BJ (cell line): ENCODE measurements at regions not wholly inside any gene's neighbourhood (a gene's known extent, or its start where the extent isn't known, plus 50 kb on each side); places are given as distances from the start of the nearest gene placed in this dataset.

Source experiments
- CTCF ChIA-PET: fragments of 350-600 bp; formaldehyde crosslinking; extraction: SDS; loops from one replicate; lab custom pipeline; 2021; ENCODE audit warnings: antibody characterized with exemption, inconsistent platforms; lab: Yijun Ruan, JAX
- POLR2A ChIA-PET: fragments of 300-600 bp; sonication (Branson Sonifier 250); formaldehyde crosslinking; extraction: SDS; loops from one replicate; lab custom pipeline; 2021; ENCODE audit warnings: antibody characterized with exemption; lab: Charles Lee
- DNase-seq: peaks from one replicate; pipeline ENCODE4 v3.0.0-alpha.2; 2011; ENCODE audit warnings: low read depth
- H3K27me3 ChIP-seq: 2 replicates; pipeline ENCODE4 v1.6.0; 2011; ENCODE audit warnings: low read length; ENCODE audit not compliant: control insufficient read depth, insufficient read depth
- H3K36me3 ChIP-seq: 2 replicates; pipeline ENCODE4 v1.5.1; 2011; ENCODE audit warnings: low read length; ENCODE audit not compliant: control insufficient read depth, insufficient read depth
- H3K4me3 ChIP-seq: 2 replicates; pipeline ENCODE4 v1.5.1; 2011; ENCODE audit warnings: low read depth, mild to moderate bottlenecking, control low read depth, low read length
- TF ChIP-seq, protein P1 (sequence below): IDR thresholded peaks from 2 replicates; pipeline ENCODE4 v1.5.1; 2011; ENCODE audit warnings: low read depth, mild to moderate bottlenecking, control low read depth, inconsistent platforms, low read length, moderate library complexity; ENCODE audit not compliant: insufficient read depth

DNA sequence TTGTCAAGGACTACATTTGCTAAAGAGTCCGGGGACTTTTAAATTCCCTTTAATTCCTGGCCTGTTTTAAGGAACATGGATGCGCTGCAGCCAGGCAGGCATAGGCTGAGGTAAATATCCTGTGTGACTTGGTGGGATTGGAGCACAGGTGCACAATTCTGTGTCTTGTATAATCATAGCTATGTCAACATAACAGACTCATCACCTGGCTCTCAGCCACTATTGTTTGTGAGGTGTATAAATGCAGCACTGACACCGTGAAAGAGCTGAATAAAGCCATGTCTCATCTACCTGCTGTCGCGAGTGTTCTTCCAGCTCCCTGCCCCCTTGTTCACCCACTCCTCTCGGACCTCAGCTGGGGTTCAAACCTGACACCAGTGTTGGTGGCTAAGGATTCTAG is 109.7 kb downstream of the MFSD1 start:
- DNase-seq, result no peak
- Histone ChIP-seq H3K27me3 (no peaks in the 10 kb centered on the region), H3K36me3 (no peaks in the 10 kb centered on the region), H3K4me3 (no peak overlapping the region)
- TF ChIP-seq, protein P1, sequence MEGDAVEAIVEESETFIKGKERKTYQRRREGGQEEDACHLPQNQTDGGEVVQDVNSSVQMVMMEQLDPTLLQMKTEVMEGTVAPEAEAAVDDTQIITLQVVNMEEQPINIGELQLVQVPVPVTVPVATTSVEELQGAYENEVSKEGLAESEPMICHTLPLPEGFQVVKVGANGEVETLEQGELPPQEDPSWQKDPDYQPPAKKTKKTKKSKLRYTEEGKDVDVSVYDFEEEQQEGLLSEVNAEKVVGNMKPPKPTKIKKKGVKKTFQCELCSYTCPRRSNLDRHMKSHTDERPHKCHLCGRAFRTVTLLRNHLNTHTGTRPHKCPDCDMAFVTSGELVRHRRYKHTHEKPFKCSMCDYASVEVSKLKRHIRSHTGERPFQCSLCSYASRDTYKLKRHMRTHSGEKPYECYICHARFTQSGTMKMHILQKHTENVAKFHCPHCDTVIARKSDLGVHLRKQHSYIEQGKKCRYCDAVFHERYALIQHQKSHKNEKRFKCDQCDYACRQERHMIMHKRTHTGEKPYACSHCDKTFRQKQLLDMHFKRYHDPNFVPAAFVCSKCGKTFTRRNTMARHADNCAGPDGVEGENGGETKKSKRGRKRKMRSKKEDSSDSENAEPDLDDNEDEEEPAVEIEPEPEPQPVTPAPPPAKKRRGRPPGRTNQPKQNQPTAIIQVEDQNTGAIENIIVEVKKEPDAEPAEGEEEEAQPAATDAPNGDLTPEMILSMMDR, result no peak
- ChIA-PET POLR2A (no interaction called here), CTCF (interaction anchor here (0.9 to 2.8 kb wide), 2 partner anchors 40 to 348 kb away, joined by 3 to 10 read pairs; no protein-coding TSS in a partner anchor)

DNA sequence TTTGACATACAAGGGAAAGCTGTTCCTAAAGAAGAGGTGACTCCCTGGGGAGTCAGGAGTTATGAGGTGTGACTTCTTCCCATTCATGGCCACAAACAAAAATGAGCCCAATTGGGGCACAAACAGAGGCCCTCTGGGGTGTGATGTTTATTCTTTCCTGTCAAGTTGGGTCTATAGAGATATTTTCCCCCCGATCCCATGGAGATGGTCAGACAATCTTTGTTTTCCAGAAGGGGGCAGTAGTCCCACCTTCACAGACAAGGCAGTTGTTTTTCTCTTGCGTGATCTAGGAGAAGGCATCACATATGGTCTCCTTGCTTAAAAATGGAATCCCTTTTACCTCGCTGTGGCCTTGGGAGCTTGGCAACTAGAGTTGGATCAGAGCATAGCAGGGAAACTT is 110.3 kb downstream of the MFSD1 start:
- DNase-seq, result no peak
- ChIA-PET CTCF (interaction anchor here (0.9 to 2.8 kb wide), 3 partner anchors 40 to 348 kb away, joined by 3 to 10 read pairs (median 3); no protein-coding TSS in a partner anchor), POLR2A (no interaction called here)
- Histone ChIP-seq H3K4me3 (no peak overlapping the region), H3K36me3 (no peaks in the 10 kb centered on the region), H3K27me3 (no peaks in the 10 kb centered on the region)
- TF ChIP-seq, protein P1, result 0 out of 2 replicates have a peak, but pooled peaks have one; percentile 7

DNA sequence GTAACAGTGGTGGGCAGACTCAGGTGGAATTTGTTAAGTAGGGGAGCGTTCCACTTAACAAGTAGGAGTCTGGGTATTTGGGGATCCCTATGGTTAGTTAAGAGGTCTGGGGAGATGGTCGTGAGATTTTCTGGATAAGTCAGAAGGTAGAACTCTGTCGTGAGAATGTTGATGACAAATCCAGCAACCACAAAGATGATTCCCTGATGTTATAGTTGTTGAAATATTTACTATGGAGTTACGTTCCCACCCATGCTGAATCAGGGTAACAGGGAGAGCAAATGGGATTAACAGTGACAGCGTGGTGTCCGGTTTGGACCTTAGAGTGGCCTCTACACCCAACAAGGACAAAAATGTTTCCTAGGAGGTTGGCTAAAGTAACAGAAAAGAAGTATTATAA is 110.8 kb downstream of the MFSD1 start:
- no peaks in the 10 kb centered on the region for H3K36me3 ChIP-seq
- TF ChIP-seq, protein P1, result no peak
- no peak overlapping the region for H3K4me3 ChIP-seq
- DNase-seq, result no peak
- POLR2A ChIA-PET, result no interaction called here
- H3K27me3 ChIP-seq, result no peaks in the 10 kb centered on the region
- CTCF ChIA-PET, result interaction anchor here (1.2 to 2.8 kb wide), 3 partner anchors 341 to 354 kb away, joined by 3 to 10 read pairs (median 4); no protein-coding TSS in a partner anchor

DNA sequence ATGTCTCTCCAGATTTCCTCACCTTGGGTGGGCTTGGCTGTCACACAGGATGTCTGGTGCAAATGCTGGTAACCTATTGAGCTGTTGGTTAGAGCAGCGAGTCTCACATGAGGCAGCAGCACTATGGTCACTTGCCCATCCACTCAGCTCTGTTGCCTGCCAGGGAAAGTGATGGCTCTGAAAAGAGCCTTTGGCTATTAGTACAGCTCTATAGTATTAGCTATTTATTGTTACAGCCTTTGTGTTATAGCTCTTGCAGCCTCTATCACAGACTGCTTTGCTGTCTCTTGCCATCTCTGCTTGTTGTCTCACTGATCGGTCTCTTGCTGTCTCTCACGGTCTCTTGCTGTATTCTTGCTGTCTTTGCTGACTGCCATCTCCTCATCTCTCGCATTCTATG is 114.3 kb downstream of the MFSD1 start:
- CTCF ChIA-PET, result interaction anchor here (3.1 to 4.2 kb wide), 2 partner anchors 338 to 344 kb away, joined by 54 to 67 read pairs; no protein-coding TSS in a partner anchor
- H3K36me3 ChIP-seq, result no peaks in the 10 kb centered on the region
- TF ChIP-seq, protein P1, result no peak
- POLR2A ChIA-PET, result no interaction called here
- DNase-seq, result no peak
- no peaks in the 10 kb centered on the region for H3K27me3 ChIP-seq
- H3K4me3 ChIP-seq, result no peak overlapping the region

DNA sequence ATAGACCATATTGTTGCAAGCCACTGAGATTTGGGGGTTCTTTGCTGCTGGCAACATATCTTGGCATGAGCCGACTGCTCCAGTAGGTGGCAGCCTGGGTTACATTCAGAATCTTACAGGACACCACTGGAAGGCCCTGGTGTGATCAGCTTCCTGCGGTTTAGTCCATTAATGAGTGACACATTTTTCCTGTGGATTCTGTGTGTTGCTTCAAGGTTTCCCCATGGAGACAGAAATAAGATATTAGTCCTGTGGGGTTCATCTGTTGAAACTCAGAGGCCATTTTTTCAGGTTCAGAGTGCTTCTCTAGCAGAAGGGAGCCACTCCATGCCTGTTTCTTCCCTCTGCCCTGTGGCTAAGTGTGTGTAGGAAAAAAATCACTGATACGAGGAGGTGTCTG is 116.2 kb downstream of the MFSD1 start:
- peak; percentile 41 for DNase-seq
- Histone ChIP-seq H3K36me3 (no peaks in the 10 kb centered on the region), H3K27me3 (no peaks in the 10 kb centered on the region), H3K4me3 (no peak overlapping the region)
- ChIA-PET POLR2A (no interaction called here), CTCF (interaction anchor here (0.5 to 4.2 kb wide), 18 partner anchors 9 to 347 kb away, joined by 3 to 67 read pairs (median 4); no protein-coding TSS in a partner anchor)
- TF ChIP-seq, protein P1, result peak; percentile 88
